Middle frontal gyrus (tissue), 1 donor: ENCODE measurements at regions not wholly inside any gene's neighbourhood (a gene's known extent, or its start where the extent isn't known, plus 50 kb on each side); places are given as distances from the start of the nearest gene placed in this dataset.
"Not testable (repeated sequence)": the region's sequence is repeated elsewhere in the genome, so short reads cannot be mapped to it uniquely, and the experiment has no call there.

Experiments
- DNase-seq: peaks from one replicate; pipeline ENCODE4 v3.0.0-alpha.2; 2015; ENCODE audit warnings: low spot score; ENCODE audit errors: extremely low spot score

GRCh38 chr3:34859746-34860145 lies 779.6 kb upstream of the ARPP21 start:
- no peak for DNase-seq

- DNase-seq = no peak
Observed at GRCh38 chr3:34862456-34862855, 776.9 kb upstream of the ARPP21 start.

- DNase-seq = no peak
Observed at GRCh38 chr3:34863485-34863884, 775.8 kb upstream of the ARPP21 start.

- DNase-seq = no peak
Observed at GRCh38 chr3:34864011-34864410, 775.3 kb upstream of the ARPP21 start.

GRCh38 chr3:34865346-34865745 lies 774.0 kb upstream of the ARPP21 start:
- no peak for DNase-seq

GRCh38 chr3:34868935-34869334 lies 770.4 kb upstream of the ARPP21 start:
- no peak for DNase-seq

- DNase-seq = no peak
Observed at GRCh38 chr3:34869696-34870095, 769.6 kb upstream of the ARPP21 start.

- DNase-seq = no peak
Observed at GRCh38 chr3:34872406-34872805, 766.9 kb upstream of the ARPP21 start.

GRCh38 chr3:34876997-34877396 lies 762.3 kb upstream of the ARPP21 start:
- no peak for DNase-seq

GRCh38 chr3:34878488-34878887 lies 760.8 kb upstream of the ARPP21 start:
- DNase-seq = no peak

- no peak for DNase-seq
Observed at GRCh38 chr3:34881026-34881425, 758.3 kb upstream of the ARPP21 start.

- DNase-seq = no peak
Observed at GRCh38 chr3:34882764-34883163, 756.6 kb upstream of the ARPP21 start.

- no peak for DNase-seq
Observed at GRCh38 chr3:34884007-34884406, 755.3 kb upstream of the ARPP21 start.

GRCh38 chr3:34886443-34886842 lies 752.9 kb upstream of the ARPP21 start:
- no peak for DNase-seq

- DNase-seq = no peak
Observed at GRCh38 chr3:34889641-34890040, 749.7 kb upstream of the ARPP21 start.

GRCh38 chr3:34890247-34890646 lies 749.1 kb upstream of the ARPP21 start:
- DNase-seq = no peak

GRCh38 chr3:34891941-34892340 lies 747.4 kb upstream of the ARPP21 start:
- no peak for DNase-seq

GRCh38 chr3:34895841-34896240 lies 743.5 kb upstream of the ARPP21 start:
- no peak for DNase-seq

GRCh38 chr3:34909679-34910078 lies 729.6 kb upstream of the ARPP21 start:
- DNase-seq = not testable (repeated sequence)

- no peak for DNase-seq
Observed at GRCh38 chr3:34919025-34919424, 720.3 kb upstream of the ARPP21 start.

GRCh38 chr3:34920806-34921205 lies 718.5 kb upstream of the ARPP21 start:
- no peak for DNase-seq

- no peak for DNase-seq
Observed at GRCh38 chr3:34924961-34925360, 714.4 kb upstream of the ARPP21 start.

- DNase-seq = no peak
Observed at GRCh38 chr3:34925851-34926250, 713.5 kb upstream of the ARPP21 start.

- DNase-seq = no peak
Observed at GRCh38 chr3:34929036-34929435, 710.3 kb upstream of the ARPP21 start.
